Left ventricle myocardium inferior (tissue), 1 donor: ENCODE measurements at regions not wholly inside any gene's neighbourhood (a gene's known extent, or its start where the extent isn't known, plus 50 kb on each side); places are given as distances from the start of the nearest gene placed in this dataset.

Source experiments
- DNase-seq: peaks from one replicate; pipeline ENCODE4 v3.0.0-alpha.2; 2020
- H3K27ac ChIP-seq: fragments of 200-600 bp; replicated peaks from 2 replicates; pipeline ENCODE4 v1.8.0; 2021
- H3K27me3 ChIP-seq: fragments of 200-600 bp; 2 replicates; pipeline ENCODE4 v1.8.0; 2021; ENCODE audit warnings: low read depth
- H3K36me3 ChIP-seq: fragments of 200-600 bp; 2 replicates; pipeline ENCODE4 v1.8.0; 2021
- H3K4me1 ChIP-seq: fragments of 200-600 bp; 2 replicates; pipeline ENCODE4 v1.8.0; 2021
- H3K4me3 ChIP-seq: fragments of 200-600 bp; 2 replicates; pipeline ENCODE4 v1.8.0; 2021; ENCODE audit warnings: mild to moderate bottlenecking, moderate library complexity
- H3K9me3 ChIP-seq: fragments of 200-600 bp; replicated peaks from 2 replicates; pipeline ENCODE4 v1.8.0; 2021
- intact Hi-C: fragments of 100-400 bp; cut with micrococcal nuclease; formaldehyde crosslinking; loops from one replicate; pipeline ENCODE4 v1.11.0; 2022
- TF ChIP-seq, protein P1 (sequence below): fragments of 200-600 bp; IDR thresholded peaks from 2 replicates; pipeline ENCODE4 v1.8.0; 2021; ENCODE audit warnings: antibody characterized with exemption, mild to moderate bottlenecking, borderline replicate concordance
- donor health status: DM: no; HTN: yes; CAD: no; lungs with severe emphysema.

DNA sequence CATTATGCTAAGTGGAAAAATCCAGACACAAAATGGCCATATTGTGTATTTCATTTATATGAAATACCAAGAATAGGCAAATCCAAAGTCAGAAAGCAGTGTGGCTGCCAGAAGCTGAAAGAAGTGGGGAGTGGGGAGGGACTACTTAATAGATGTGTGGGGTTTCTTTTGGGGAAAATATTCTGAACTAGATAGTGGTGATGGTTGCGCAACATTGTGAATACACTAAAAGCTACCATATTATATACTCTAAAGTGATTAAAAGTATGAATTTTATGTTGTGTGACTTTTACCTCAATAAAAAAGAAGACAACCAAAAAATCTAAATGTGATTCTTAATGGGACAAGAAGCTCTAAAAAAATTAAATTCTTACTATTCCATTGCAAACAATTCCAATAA, 272.6 kb downstream of the DAD1 start:
- H3K36me3 ChIP-seq, result no peaks in the 10 kb centered on the region
- intact Hi-C loops, result no loop called here
- DNase-seq, result no peak

DNA sequence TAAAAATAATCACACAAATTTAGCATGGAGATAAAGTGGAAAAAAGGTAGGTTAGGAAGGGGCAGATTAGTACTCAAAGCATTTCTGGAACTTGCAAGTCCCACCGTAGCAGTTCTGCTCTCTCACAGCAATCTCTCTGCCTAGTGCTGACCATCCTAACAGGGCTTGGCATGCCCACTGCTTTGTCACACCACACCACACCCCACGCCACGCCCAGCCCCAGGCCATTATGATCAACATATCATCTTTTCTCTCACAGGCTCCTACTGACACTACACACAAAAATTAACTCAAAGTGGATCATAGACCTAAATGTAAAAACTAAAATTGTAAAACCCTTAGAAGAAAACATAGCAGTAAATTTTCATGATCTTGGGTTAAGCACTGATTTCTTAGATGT, 273.7 kb downstream of the DAD1 start:
- Histone ChIP-seq H3K27ac (no peak overlapping the region), H3K4me1 (no peaks in the 10 kb centered on the region), H3K9me3 (no peaks in the 10 kb centered on the region), H3K36me3 (no peaks in the 10 kb centered on the region), H3K27me3 (peaks cover 16% of the 10 kb centered on the region), H3K4me3 (no peak overlapping the region)
- DNase-seq, result no peak
- TF ChIP-seq, protein P1, sequence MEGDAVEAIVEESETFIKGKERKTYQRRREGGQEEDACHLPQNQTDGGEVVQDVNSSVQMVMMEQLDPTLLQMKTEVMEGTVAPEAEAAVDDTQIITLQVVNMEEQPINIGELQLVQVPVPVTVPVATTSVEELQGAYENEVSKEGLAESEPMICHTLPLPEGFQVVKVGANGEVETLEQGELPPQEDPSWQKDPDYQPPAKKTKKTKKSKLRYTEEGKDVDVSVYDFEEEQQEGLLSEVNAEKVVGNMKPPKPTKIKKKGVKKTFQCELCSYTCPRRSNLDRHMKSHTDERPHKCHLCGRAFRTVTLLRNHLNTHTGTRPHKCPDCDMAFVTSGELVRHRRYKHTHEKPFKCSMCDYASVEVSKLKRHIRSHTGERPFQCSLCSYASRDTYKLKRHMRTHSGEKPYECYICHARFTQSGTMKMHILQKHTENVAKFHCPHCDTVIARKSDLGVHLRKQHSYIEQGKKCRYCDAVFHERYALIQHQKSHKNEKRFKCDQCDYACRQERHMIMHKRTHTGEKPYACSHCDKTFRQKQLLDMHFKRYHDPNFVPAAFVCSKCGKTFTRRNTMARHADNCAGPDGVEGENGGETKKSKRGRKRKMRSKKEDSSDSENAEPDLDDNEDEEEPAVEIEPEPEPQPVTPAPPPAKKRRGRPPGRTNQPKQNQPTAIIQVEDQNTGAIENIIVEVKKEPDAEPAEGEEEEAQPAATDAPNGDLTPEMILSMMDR, result no peak
- intact Hi-C loops, result no loop called here

More for the DNA sequence above, 272.6 kb downstream of the DAD1 start:
- no peak overlapping the region for H3K27ac ChIP-seq
- H3K4me3 ChIP-seq, result no peak overlapping the region
- no peaks in the 10 kb centered on the region for H3K9me3 ChIP-seq
- no peaks in the 10 kb centered on the region for H3K4me1 ChIP-seq
- H3K27me3 ChIP-seq, result peaks cover 16% of the 10 kb centered on the region
- TF ChIP-seq, protein P1, result no peak

DNA sequence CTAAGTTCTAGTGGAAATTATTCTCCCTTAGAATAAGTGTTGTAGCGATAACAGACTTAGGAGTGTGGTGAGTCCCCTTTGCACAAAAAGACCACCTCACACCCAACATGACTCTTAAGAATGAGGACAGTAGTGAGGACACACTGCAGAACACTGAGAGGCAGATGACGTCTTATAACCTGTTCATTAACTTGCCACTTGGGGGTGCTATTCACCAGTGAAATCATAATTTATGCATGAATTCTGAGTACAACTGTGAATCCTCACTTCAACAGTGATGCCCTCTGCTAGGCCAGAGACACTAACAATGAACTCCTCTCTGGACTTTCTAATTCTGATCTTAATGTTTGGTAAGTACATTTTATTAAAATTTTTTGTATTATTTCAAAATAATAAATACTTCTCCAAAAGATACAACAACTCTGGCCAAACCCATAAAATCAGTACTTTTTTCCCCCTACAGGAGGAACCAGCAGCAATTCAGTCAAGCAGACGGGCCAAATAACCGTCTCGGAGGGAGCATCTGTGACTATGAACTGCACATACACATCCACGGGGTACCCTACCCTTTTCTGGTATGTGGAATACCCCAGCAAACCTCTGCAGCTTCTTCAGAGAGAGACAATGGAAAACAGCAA, 274.7 kb downstream of the DAD1 start:
- H3K27me3 ChIP-seq, result peaks cover 18% of the 10 kb centered on the region
- no peak for DNase-seq
- no peaks in the 10 kb centered on the region for H3K9me3 ChIP-seq
- no peaks in the 10 kb centered on the region for H3K4me1 ChIP-seq
- no peak overlapping the region for H3K4me3 ChIP-seq
- TF ChIP-seq, protein P1, result peak; percentile 76
- H3K36me3 ChIP-seq, result no peaks in the 10 kb centered on the region
- no peak overlapping the region for H3K27ac ChIP-seq
- intact Hi-C loops, result no loop called here

DNA sequence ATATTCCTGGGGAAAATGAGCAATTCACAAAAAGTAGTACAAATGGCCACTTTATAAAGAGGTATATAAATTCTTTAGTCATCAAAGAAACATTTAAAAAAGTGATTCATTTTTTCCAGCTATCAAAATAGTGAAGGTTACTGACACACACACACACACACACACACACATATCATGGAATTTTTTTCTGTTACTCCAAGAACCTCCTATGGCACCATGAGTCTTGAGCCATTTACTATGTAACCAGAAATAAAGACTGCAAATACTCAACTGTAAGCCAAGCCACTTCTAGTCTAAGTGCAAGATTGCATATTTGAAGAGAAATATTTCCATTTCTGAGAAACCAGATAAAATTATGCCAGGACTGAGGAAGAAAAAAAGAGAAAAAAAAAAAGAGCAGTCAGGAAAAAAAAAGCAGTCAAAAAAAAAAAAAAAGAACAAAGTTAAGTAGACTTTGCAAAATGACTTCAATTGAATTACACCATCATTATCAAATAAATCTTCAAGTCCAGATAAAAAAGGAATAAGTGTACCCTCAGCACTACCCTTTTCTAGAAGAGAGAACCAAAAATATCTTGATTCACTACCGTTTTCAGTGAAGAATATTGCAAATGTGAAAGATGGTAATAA, 275.7 kb downstream of the DAD1 start:
- no peak for DNase-seq
- Histone ChIP-seq H3K9me3 (no peaks in the 10 kb centered on the region), H3K36me3 (no peaks in the 10 kb centered on the region), H3K27me3 (peaks cover 27% of the 10 kb centered on the region), H3K27ac (no peak overlapping the region), H3K4me3 (no peak overlapping the region), H3K4me1 (no peaks in the 10 kb centered on the region)
- intact Hi-C loops, result no loop called here
- TF ChIP-seq, protein P1, result no peak

DNA sequence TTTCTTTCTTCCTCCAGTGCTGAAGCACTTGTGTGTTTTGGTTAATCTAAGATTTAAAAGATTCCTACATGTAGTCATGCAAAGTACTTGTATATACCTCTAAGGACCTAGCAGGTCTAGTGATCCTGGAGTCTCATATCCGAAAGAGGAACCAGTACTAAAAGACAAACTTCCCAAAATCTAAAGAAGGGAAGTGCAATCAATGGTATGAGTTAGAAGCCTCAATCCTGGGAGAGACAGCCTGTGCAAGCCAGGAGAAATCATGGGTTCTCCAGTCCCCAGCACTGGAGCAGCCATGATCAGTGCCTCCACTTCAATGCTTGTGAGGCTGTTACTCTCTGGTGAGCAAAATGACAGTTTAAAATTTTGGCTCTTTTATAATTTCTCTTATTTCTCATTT, 277.4 kb downstream of the DAD1 start:
- Histone ChIP-seq H3K36me3 (no peaks in the 10 kb centered on the region), H3K27me3 (peaks cover 43% of the 10 kb centered on the region), H3K27ac (no peak overlapping the region), H3K9me3 (no peaks in the 10 kb centered on the region), H3K4me1 (no peaks in the 10 kb centered on the region), H3K4me3 (no peak overlapping the region)
- DNase-seq, result no peak
- TF ChIP-seq, protein P1, result no peak
- intact Hi-C loops, result no loop called here
